H9 (cell line): ENCODE measurements at regions not wholly inside any gene's neighbourhood (a gene's known extent, or its start where the extent isn't known, plus 50 kb on each side); places are given as distances from the start of the nearest gene placed in this dataset.

Experiments
- DNase-seq: peaks from one replicate; pipeline ENCODE4 v3.0.0-alpha.2; 2017
- H2AFZ ChIP-seq: one replicate; pipeline ENCODE4 v1.6.1; 2013; ENCODE audit warnings: mild to moderate bottlenecking, low read length, control low read depth, moderate library complexity
- H2AK5ac ChIP-seq: 2 replicates; pipeline ENCODE4 v1.6.1; 2013; ENCODE audit warnings: low read length, control low read depth, mixed read lengths; ENCODE audit not compliant: insufficient read length
- H2BK120ac ChIP-seq: one replicate; pipeline ENCODE4 v1.6.1; 2013; ENCODE audit warnings: low read depth, mild to moderate bottlenecking, low read length, control low read depth, inconsistent platforms; ENCODE audit not compliant: poor library complexity, severe bottlenecking
- H2BK12ac ChIP-seq: 2 replicates; pipeline ENCODE4 v1.6.1; 2013; ENCODE audit warnings: low read length, control low read depth, mixed read lengths, low read depth; ENCODE audit not compliant: insufficient read length
- H2BK15ac ChIP-seq: 2 replicates; pipeline ENCODE4 v1.6.1; 2013; ENCODE audit warnings: low read depth, low read length, control low read depth
- H2BK20ac ChIP-seq: one replicate; pipeline ENCODE4 v1.6.1; 2013; ENCODE audit warnings: low read depth, mild to moderate bottlenecking, low read length, control low read depth, inconsistent platforms; ENCODE audit not compliant: poor library complexity, severe bottlenecking
- H2BK5ac ChIP-seq: 2 replicates; pipeline ENCODE4 v1.6.1; 2013; ENCODE audit warnings: low read length, control low read depth, mixed read lengths; ENCODE audit not compliant: insufficient read length
- H3K14ac ChIP-seq: 2 replicates; pipeline ENCODE4 v1.6.1; 2013; ENCODE audit warnings: low read length, control low read depth; ENCODE audit not compliant: insufficient read depth
- H3K18ac ChIP-seq: 2 replicates; pipeline ENCODE4 v1.6.1; 2013; ENCODE audit warnings: low read depth, mild to moderate bottlenecking, mixed read lengths, low read length, control low read depth; ENCODE audit not compliant: insufficient read length
- H3K23ac ChIP-seq: 2 replicates; pipeline ENCODE4 v1.6.1; 2013; ENCODE audit warnings: low read length, control low read depth, mixed read lengths, low read depth; ENCODE audit not compliant: insufficient read length
- H3K23me2 ChIP-seq: 2 replicates; pipeline ENCODE4 v1.6.1; 2013; ENCODE audit warnings: low read depth, mild to moderate bottlenecking, mixed read lengths, low read length, control low read depth; ENCODE audit not compliant: insufficient read length, poor library complexity, severe bottlenecking
- H3K27ac ChIP-seq: 2 replicates; pipeline ENCODE4 v1.5.1; 2013; ENCODE audit warnings: low read length, control low read depth, mixed read lengths, low read depth; ENCODE audit not compliant: insufficient read length
- H3K27me3 ChIP-seq: 2 replicates; pipeline ENCODE4 v1.6.1; 2013; ENCODE audit warnings: low read length, control low read depth, inconsistent platforms; ENCODE audit not compliant: insufficient read depth
- H3K4ac ChIP-seq: 2 replicates; pipeline ENCODE4 v1.6.1; 2013; ENCODE audit warnings: low read depth, mild to moderate bottlenecking, control low read depth, inconsistent platforms, low read length, moderate library complexity
- H3K4me1 ChIP-seq: 2 replicates; pipeline ENCODE4 v1.6.1; 2013; ENCODE audit warnings: low read length, control low read depth, inconsistent platforms; ENCODE audit not compliant: insufficient read depth
- H3K4me2 ChIP-seq: 2 replicates; pipeline ENCODE4 v1.6.1; 2013; ENCODE audit warnings: low read length, control low read depth, mixed read lengths; ENCODE audit not compliant: insufficient read length, insufficient read depth
- H3K56ac ChIP-seq: 2 replicates; pipeline ENCODE4 v1.6.1; 2013; ENCODE audit warnings: low read depth, mild to moderate bottlenecking, mixed read lengths, low read length, control low read depth; ENCODE audit not compliant: insufficient read length
- H3K79me1 ChIP-seq: 2 replicates; pipeline ENCODE4 v1.6.1; 2013; ENCODE audit warnings: low read depth, mild to moderate bottlenecking, moderate library complexity, low read length, control low read depth, inconsistent platforms; ENCODE audit not compliant: insufficient read depth, poor library complexity, severe bottlenecking
- H3K79me2 ChIP-seq: 2 replicates; pipeline ENCODE4 v1.6.1; 2013; ENCODE audit warnings: low read length, control low read depth, inconsistent platforms; ENCODE audit not compliant: insufficient read depth
- H3K9ac ChIP-seq: 2 replicates; pipeline ENCODE4 v1.6.1; 2013; ENCODE audit warnings: low read length, control low read depth, mixed read lengths; ENCODE audit not compliant: insufficient read length; ENCODE audit errors: extremely low read depth
- H3K9me3 ChIP-seq: one replicate; pipeline ENCODE4 v1.6.1; 2013; ENCODE audit warnings: low read depth, low read length, inconsistent platforms; ENCODE audit not compliant: control insufficient read depth
- H3T11ph ChIP-seq: one replicate; pipeline ENCODE4 v1.6.1; 2013; ENCODE audit warnings: mild to moderate bottlenecking, low read length, control low read depth, inconsistent platforms
- H4K20me1 ChIP-seq: one replicate; pipeline ENCODE4 v1.6.1; 2013; ENCODE audit not compliant: control insufficient read depth, insufficient read length, insufficient read depth
- H4K5ac ChIP-seq: 2 replicates; pipeline ENCODE4 v1.6.1; 2013; ENCODE audit warnings: low read depth, mild to moderate bottlenecking, mixed read lengths, low read length, control low read depth; ENCODE audit not compliant: insufficient read length
- H4K8ac ChIP-seq: replicated peaks from 2 replicates; pipeline ENCODE4 v1.6.1; 2013; ENCODE audit warnings: low read length, control low read depth, mixed read lengths, low read depth; ENCODE audit not compliant: insufficient read length
- H4K91ac ChIP-seq: 2 replicates; pipeline ENCODE4 v1.6.1; 2013; ENCODE audit warnings: low read depth, mild to moderate bottlenecking, moderate library complexity, mixed read lengths, low read length, control low read depth; ENCODE audit not compliant: insufficient read length
- H3K27ac Mint-ChIP-seq, 3 experiments: 2 replicates in 2 of 3; 3 replicates in 1 of 3; pipeline ENCODE4 v1.8.0; 2020 to 2021; ENCODE audit warnings: mixed read lengths in 3 of 3, mild to moderate bottlenecking in 1 of 3, moderate library complexity in 1 of 3
- H3K27me3 Mint-ChIP-seq: 2 replicates; pipeline ENCODE4 v1.8.0; 2021; ENCODE audit warnings: low read depth, mild to moderate bottlenecking, moderate library complexity, mixed read lengths
- H3K36me3 Mint-ChIP-seq, 3 experiments: 2 replicates in 2 of 3; 3 replicates in 1 of 3; pipeline ENCODE4 v1.8.0; 2020 to 2021; ENCODE audit warnings: low read depth in 3 of 3, mixed read lengths in 3 of 3; ENCODE audit not compliant: insufficient read depth in 1 of 3
- H3K4me1 Mint-ChIP-seq, 2 experiments: 2 replicates each; pipeline ENCODE4 v1.8.0; 2020; ENCODE audit warnings: mixed read lengths in 2 of 2
- H3K4me3 Mint-ChIP-seq, 2 experiments: 2 replicates in 1 of 2; 3 replicates in 1 of 2; pipeline ENCODE4 v1.8.0; 2020 to 2021; ENCODE audit warnings: mild to moderate bottlenecking in 2 of 2, mixed read lengths in 2 of 2, moderate library complexity in 1 of 2
- H3K9me3 Mint-ChIP-seq, 2 experiments: 2 replicates in 1 of 2; 3 replicates in 1 of 2; pipeline ENCODE4 v1.8.0; 2020; ENCODE audit warnings: mild to moderate bottlenecking in 2 of 2, mixed read lengths in 2 of 2, moderate library complexity in 1 of 2
- CTCF ChIP-seq: fragments of 200-600 bp; sonication (generic); conservative IDR thresholded peaks from 3 replicates; pipeline ENCODE4 v1.8.0; 2021; ENCODE audit warnings: antibody characterized with exemption, mild to moderate bottlenecking
- WGBS: extraction: QIAGEN DNeasy Blood & Tissue Kit; methylation state at CpG from one replicate; pipeline ENCODE4 v1.1.7; 2013; ENCODE audit warnings: missing lambda C conversion rate, low lambda C conversion rate, mixed read lengths; ENCODE audit not compliant: insufficient read length; ENCODE audit errors: extremely low coverage; 5-methylcytosine and 5-hydroxymethylcytosine counted together

GRCh38 chr15:92289733-92290132 is 103.9 kb upstream of the ST8SIA2 start:
- H2BK12ac ChIP-seq: no peak overlapping the region
- H3K4me1 ChIP-seq: no peaks in the 10 kb centered on the region
- H3K23me2 ChIP-seq: no peaks in the 10 kb centered on the region
- no peak overlapping the region for H2BK5ac ChIP-seq
- H3K23ac ChIP-seq: no peak overlapping the region
- H3K27ac Mint-ChIP-seq: no peak overlapping the region
- H3K9me3 ChIP-seq: no peaks in the 10 kb centered on the region
- H3K9me3 Mint-ChIP-seq: no peaks in the 10 kb centered on the region
- H3K56ac ChIP-seq: no peak overlapping the region
- H3K9ac ChIP-seq: no peak overlapping the region
- no peak overlapping the region for H4K91ac ChIP-seq
- no peak overlapping the region for H2BK120ac ChIP-seq
- no peak for DNase-seq
- H3K79me1 ChIP-seq: no peaks in the 10 kb centered on the region
- no peak overlapping the region for H2AK5ac ChIP-seq
- H3K36me3 Mint-ChIP-seq: no peaks in the 10 kb centered on the region
- H3K4ac ChIP-seq: no peak overlapping the region
- no peak overlapping the region for H3K14ac ChIP-seq
- no peak overlapping the region for H3K27ac ChIP-seq
- no peak overlapping the region for H2BK20ac ChIP-seq
- H3K27me3 ChIP-seq: no peaks in the 10 kb centered on the region
- H4K8ac ChIP-seq: no peak overlapping the region
- no peaks in the 10 kb centered on the region for H3K27me3 Mint-ChIP-seq
- no peak overlapping the region for H4K5ac ChIP-seq
- H3T11ph ChIP-seq: no peak overlapping the region
- no peaks in the 10 kb centered on the region for H3K79me2 ChIP-seq
- TF ChIP-seq CTCF: no peak
- H3K4me2 ChIP-seq: no peak overlapping the region
- H3K4me1 Mint-ChIP-seq: peaks cover 6 to 9% of the 10 kb centered on the region in 2 experiments
- no peak overlapping the region for H2AFZ ChIP-seq
- WGBS: no CpG with 5 or more reads among the region's 4 CpGs
- H3K4me3 Mint-ChIP-seq: no peak overlapping the region
- H2BK15ac ChIP-seq: no peak overlapping the region
- H4K20me1 ChIP-seq: no peaks in the 10 kb centered on the region
- H3K18ac ChIP-seq: no peak overlapping the region
